H1 (cell line): ENCODE measurements at regions not wholly inside any gene's neighbourhood (a gene's known extent, or its start where the extent isn't known, plus 50 kb on each side); places are given as distances from the start of the nearest gene placed in this dataset.

Source experiments
- CTCF ChIA-PET: fragments of 300-600 bp; sonication (Branson Sonifier 250); formaldehyde crosslinking; loops from one replicate; lab custom pipeline; 2021; ENCODE audit not compliant: partially characterized antibody; lab: Charles Lee
- POLR2A ChIA-PET: fragments of 300-600 bp; sonication (Branson Sonifier 250); formaldehyde crosslinking; loops from one replicate; lab custom pipeline; 2021; ENCODE audit warnings: inconsistent platforms; ENCODE audit not compliant: partially characterized antibody; lab: Charles Lee
- DNase-seq, 2 experiments: peaks; one replicate each; pipeline versions ENCODE4 v3.0.0 to v3.0.0-alpha.2; 2010 to 2022; ENCODE audit warnings: low spot score in 2 of 2, low read depth in 1 of 2, mixed read lengths in 1 of 2
- FAIRE-seq: peaks from 2 replicates; lab custom pipeline; 2011; peaks lifted over from hg19 to GRCh38; lab: Jason Lieb, UNC
- H2AFZ ChIP-seq: 2 replicates; pipeline ENCODE4 v1.8.1; 2012; ENCODE audit warnings: low read length, inconsistent platforms
- H2AK5ac ChIP-seq: 2 replicates; pipeline ENCODE4 v1.6.1; 2013; ENCODE audit warnings: low read depth, low read length
- H2BK120ac ChIP-seq: replicated peaks from 2 replicates; pipeline ENCODE3; 2013; ENCODE audit warnings: low read depth, low read length, inconsistent platforms
- H2BK12ac ChIP-seq: 2 replicates; pipeline ENCODE4 v1.6.1; 2013; ENCODE audit warnings: low read depth, low read length
- H2BK15ac ChIP-seq: 2 replicates; pipeline ENCODE4 v1.6.1; 2013; ENCODE audit warnings: low read length
- H2BK20ac ChIP-seq: 2 replicates; pipeline ENCODE4 v1.6.1; 2013; ENCODE audit warnings: low read length
- H2BK5ac ChIP-seq: 2 replicates; pipeline ENCODE4 v1.6.1; 2013; ENCODE audit warnings: low read depth, low read length
- H3K14ac ChIP-seq: 2 replicates; pipeline ENCODE4 v1.6.1; 2013; ENCODE audit warnings: inconsistent platforms; ENCODE audit not compliant: insufficient read length
- H3K18ac ChIP-seq: 2 replicates; pipeline ENCODE4 v1.6.1; 2013; ENCODE audit warnings: low read length; ENCODE audit errors: extremely low read depth
- H3K23ac ChIP-seq: 2 replicates; pipeline ENCODE4 v1.6.1; 2013; ENCODE audit warnings: inconsistent platforms; ENCODE audit not compliant: insufficient read length
- H3K23me2 ChIP-seq: 2 replicates; pipeline ENCODE4 v1.6.1; 2013; ENCODE audit warnings: low read depth, low read length
- H3K27ac ChIP-seq: 2 replicates; pipeline ENCODE4 v1.6.1; 2011; ENCODE audit warnings: low read depth, low read length, inconsistent platforms
- H3K27me3 ChIP-seq, 4 experiments: replicated peaks in 1 of 4; 1 replicate in 1 of 4; 2 replicates in 3 of 4; pipeline versions ENCODE4 v1.6.1 to v1.8.1; 2011 to 2013; ENCODE audit warnings: low read length in 3 of 4, mild to moderate bottlenecking in 3 of 4, inconsistent platforms in 2 of 4, mixed read lengths in 2 of 4, moderate library complexity in 1 of 4; ENCODE audit not compliant: control insufficient read depth in 3 of 4, insufficient read depth in 3 of 4; ENCODE audit errors: extremely low read depth in 1 of 4
- H3K36me3 ChIP-seq, 4 experiments: 2 replicates each; pipeline versions ENCODE4 v1.6.1 to v1.8.1; 2011 to 2013; ENCODE audit warnings: mild to moderate bottlenecking in 4 of 4, low read length in 3 of 4, moderate library complexity in 2 of 4, control low read depth in 1 of 4, inconsistent platforms in 1 of 4; ENCODE audit not compliant: insufficient read depth in 4 of 4, control insufficient read depth in 2 of 4
- H3K4ac ChIP-seq: replicated peaks from 2 replicates; pipeline ENCODE3; 2013; ENCODE audit warnings: low read length, low read depth, mixed read lengths, inconsistent platforms; ENCODE audit not compliant: insufficient read length
- H3K4me1 ChIP-seq, 4 experiments: replicated peaks in 1 of 4; 1 replicate in 1 of 4; 2 replicates in 3 of 4; pipeline versions ENCODE4 v1.6.1 to v1.8.1; 2011 to 2013; ENCODE audit warnings: low read length in 3 of 4, inconsistent platforms in 2 of 4, mixed read lengths in 1 of 4; ENCODE audit not compliant: insufficient read depth in 4 of 4, control insufficient read depth in 3 of 4
- H3K4me2 ChIP-seq, 2 experiments: 2 replicates each; pipeline versions ENCODE4 v1.6.1 to v1.8.1; 2011 to 2013; ENCODE audit warnings: low read depth in 2 of 2, low read length in 2 of 2, control low read depth in 1 of 2, inconsistent platforms in 1 of 2, mild to moderate bottlenecking in 1 of 2; ENCODE audit not compliant: insufficient read depth in 1 of 2
- H3K4me3 ChIP-seq, 4 experiments: fragments of 200-600, 300-600 bp in 1 of 4; sonication (generic), shearing (Covaris generic), sonication (Bioruptor Twin) in 1 of 4; 2 replicates each; pipeline versions ENCODE4 v1.5.1 to v1.8.1; 2011 to 2016; ENCODE audit warnings: low read length in 4 of 4, low read depth in 3 of 4, control low read depth in 2 of 4, inconsistent platforms in 2 of 4, mild to moderate bottlenecking in 2 of 4, mixed read lengths in 1 of 4, moderate library complexity in 1 of 4; ENCODE audit not compliant: insufficient read depth in 2 of 4; ENCODE audit errors: extremely low read depth in 1 of 4
- H3K56ac ChIP-seq: replicated peaks from 2 replicates; pipeline ENCODE3; 2013; ENCODE audit warnings: low read depth, mild to moderate bottlenecking, mixed read lengths, low read length, inconsistent platforms; ENCODE audit not compliant: insufficient read length
- H3K79me1 ChIP-seq: 2 replicates; pipeline ENCODE4 v1.6.1; 2013; ENCODE audit warnings: low read depth, low read length, control low read depth
- H3K79me2 ChIP-seq, 2 experiments: 2 replicates each; pipeline versions ENCODE4 v1.6.1 to v1.8.1; 2012 to 2013; ENCODE audit warnings: low read length in 2 of 2, mild to moderate bottlenecking in 2 of 2, inconsistent platforms in 1 of 2; ENCODE audit not compliant: insufficient read depth in 2 of 2, control insufficient read depth in 1 of 2
- H3K9ac ChIP-seq, 4 experiments: replicated peaks in 1 of 4; 1 replicate in 1 of 4; 2 replicates in 3 of 4; pipeline versions ENCODE4 v1.6.1 to v1.8.1; 2011 to 2013; ENCODE audit warnings: low read depth in 3 of 4, low read length in 3 of 4, control low read depth in 2 of 4, mild to moderate bottlenecking in 2 of 4, moderate library complexity in 2 of 4, inconsistent platforms in 1 of 4; ENCODE audit errors: extremely low read depth in 1 of 4
- H3K9me3 ChIP-seq, 2 experiments: 2 replicates each; pipeline versions ENCODE4 v1.6.1 to v1.8.1; 2012 to 2013; ENCODE audit warnings: mild to moderate bottlenecking in 2 of 2, moderate library complexity in 2 of 2, control low read depth in 1 of 2, inconsistent platforms in 1 of 2, low read depth in 1 of 2, low read length in 1 of 2, mixed read lengths in 1 of 2; ENCODE audit not compliant: insufficient read depth in 2 of 2
- H4K20me1 ChIP-seq, 2 experiments: replicated peaks in 1 of 2; 2 replicates each; pipeline versions ENCODE3 to v1.8.1; 2011 to 2013; ENCODE audit warnings: inconsistent platforms in 2 of 2, low read length in 2 of 2, mild to moderate bottlenecking in 1 of 2; ENCODE audit not compliant: insufficient read depth in 2 of 2, control insufficient read depth in 1 of 2
- H4K5ac ChIP-seq: 2 replicates; pipeline ENCODE4 v1.6.1; 2013; ENCODE audit warnings: low read length, low read depth, mixed read lengths, inconsistent platforms; ENCODE audit not compliant: insufficient read length
- H4K8ac ChIP-seq: 2 replicates; pipeline ENCODE4 v1.8.0; 2013; ENCODE audit warnings: mild to moderate bottlenecking, moderate library complexity, low read length, inconsistent platforms; ENCODE audit not compliant: insufficient read depth; ENCODE audit errors: extremely low read depth
- H4K91ac ChIP-seq: replicated peaks from 2 replicates; pipeline ENCODE3; 2013; ENCODE audit warnings: low read length, mixed read lengths, inconsistent platforms; ENCODE audit not compliant: insufficient read length
- CBX5 ChIP-seq: fragments of 300-800, 300-1000 bp; sonication (generic); IDR thresholded peaks from 2 replicates; pipeline ENCODE4 v1.7.1; 2016; ENCODE audit warnings: antibody characterized with exemption, low read length, low read depth
- NRF1 ChIP-seq: IDR thresholded peaks from 2 replicates; pipeline ENCODE4 v1.6.1; 2011; ENCODE audit warnings: mild to moderate bottlenecking, low read depth, low read length, improper control_type of control experiment
- WGBS, 2 experiments: shearing (Covaris generic) in 1 of 2; methylation state at CpG; one replicate each; pipeline versions ENCODE4 v1.1.6 to v1.1.7; 2013 to 2015; ENCODE audit warnings: low lambda C conversion rate in 2 of 2, mixed read lengths in 2 of 2, inconsistent platforms in 1 of 2, low coverage in 1 of 2, missing lambda C conversion rate in 1 of 2; ENCODE audit not compliant: insufficient replicate concordance in 2 of 2, insufficient coverage in 1 of 2, insufficient read length in 1 of 2; ENCODE audit errors: extremely low coverage in 1 of 2, missing lambda C conversion rate in 1 of 2; 5-methylcytosine and 5-hydroxymethylcytosine counted together

DNA sequence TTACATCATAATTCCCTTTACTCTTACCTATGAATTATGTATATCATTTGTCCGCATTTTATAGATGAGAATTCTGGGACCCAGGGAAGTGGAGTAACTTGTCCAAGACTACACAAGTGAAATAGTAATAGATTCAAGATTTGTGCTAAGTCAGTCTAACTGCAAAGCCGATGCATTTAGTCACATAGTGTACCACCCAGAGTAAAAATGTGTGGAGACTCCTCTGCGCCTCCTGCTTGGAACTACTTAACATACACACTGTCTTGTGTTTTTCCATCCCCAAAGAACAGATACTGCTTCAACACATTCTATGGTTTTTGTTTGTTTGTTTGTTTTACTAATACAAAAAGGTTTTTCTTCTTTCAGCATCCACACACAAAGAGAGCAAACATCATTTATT, 729.8 kb downstream of the PRELID2 start:
- Histone ChIP-seq H3K27ac (no peak overlapping the region), H3K23me2 (no peaks in the 10 kb centered on the region), H2BK5ac (no peak overlapping the region), H4K20me1 (no peaks in the 10 kb centered on the region), H2BK15ac (no peak overlapping the region), H2BK120ac (no peak overlapping the region), H3K36me3 (no peaks in the 10 kb centered on the region), H3K14ac (no peak overlapping the region)
- CTCF ChIA-PET: no interaction called here
- 97% methylated on average over 3 of the region's 3 CpGs; no CpG with 5 or more reads in 1 of the 2 experiments for WGBS, 2 experiments
- no peak for FAIRE-seq
- TF ChIP-seq CBX5 (no peak), NRF1 (no peak)
- TF ChIP-seq, all 59 proteins: peak for 0
- Histone ChIP-seq H3K4me2 (no peak overlapping the region), H2BK12ac (no peak overlapping the region), H3K9me3 (no peaks in the 10 kb centered on the region), H2AK5ac (no peak overlapping the region), H3K18ac (no peak overlapping the region), H4K5ac (no peak overlapping the region), H3K23ac (no peak overlapping the region), H3K4me1 (no peaks in the 10 kb centered on the region), H3K9ac (no peak overlapping the region), H2AFZ (no peak overlapping the region), H3K27me3 (no peaks in the 10 kb centered on the region), H3K4ac (no peak overlapping the region), H4K91ac (no peak overlapping the region), H3K79me2 (no peaks in the 10 kb centered on the region), H2BK20ac (no peak overlapping the region), H3K4me3 (no peak overlapping the region), H3K56ac (no peak overlapping the region), H3K79me1 (no peaks in the 10 kb centered on the region), H4K8ac (no peak overlapping the region)
- POLR2A ChIA-PET: no interaction called here
- no peak for DNase-seq
